Stimulated activated CD8-positive, alpha-beta memory T cell treated with anti-CD3 and anti-CD28 coated beads, Interleukin-4, amount 100 ng/mL, for 48 hours (primary cell): ENCODE measurements at regions not wholly inside any gene's neighbourhood (a gene's known extent, or its start where the extent isn't known, plus 50 kb on each side); places are given as distances from the start of the nearest gene placed in this dataset.

Experiments
- DNase-seq: peaks from one replicate; pipeline ENCODE4 v3.0.0-alpha.2; 2020

DNA sequence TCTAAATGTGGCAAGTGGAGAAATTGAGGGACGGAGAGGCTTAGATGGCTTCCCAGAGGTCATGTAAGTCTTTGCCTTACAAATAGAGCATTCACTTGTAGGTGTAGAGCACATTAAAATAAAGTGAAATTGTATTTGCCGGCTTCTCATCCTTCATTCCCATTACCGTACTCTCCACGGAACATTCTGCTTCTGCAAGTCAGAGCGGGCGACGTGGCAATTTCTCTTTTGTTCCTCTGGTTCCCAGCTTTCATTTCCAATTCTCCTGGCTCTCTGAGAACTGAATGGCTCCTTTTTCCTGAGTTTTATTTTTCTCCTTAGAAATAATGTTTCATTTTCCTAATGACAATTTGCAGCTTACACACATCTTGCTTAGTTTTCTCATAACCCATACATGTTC lies 51.3 kb upstream of the PFKP start:
- no peak for DNase-seq

GRCh38 chr10:3014968-3015367 lies 52.4 kb upstream of the PFKP start:
- DNase-seq: no peak

GRCh38 chr10:3012223-3012622 lies 55.1 kb upstream of the PFKP start:
- DNase-seq: no peak

- no peak for DNase-seq
Observed at GRCh38 chr10:3010816-3011460, 56.4 kb upstream of the PFKP start.

- DNase-seq: no peak
Observed at GRCh38 chr10:3010334-3010733, 57.0 kb upstream of the PFKP start.

DNA sequence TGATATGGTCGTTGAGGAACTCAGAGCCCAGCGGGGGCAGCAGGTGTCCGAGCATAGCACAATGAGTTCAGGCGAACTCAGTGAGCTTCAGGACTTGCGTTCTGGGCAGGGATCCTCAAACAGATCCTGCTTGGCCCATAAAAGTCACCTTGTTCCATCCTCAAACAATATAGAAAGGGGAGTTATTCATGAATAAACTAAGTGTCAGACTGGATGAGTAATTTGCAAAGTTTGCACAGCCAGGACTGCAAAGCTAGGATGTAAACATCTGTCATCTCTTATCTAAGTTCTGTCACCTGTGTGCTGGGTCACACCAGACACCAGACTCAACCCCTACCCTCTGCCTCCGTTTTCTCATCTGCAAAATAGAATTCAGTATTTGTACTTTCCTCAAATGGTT lies 58.0 kb upstream of the PFKP start:
- no peak for DNase-seq

- DNase-seq: no peak
Observed at GRCh38 chr10:3008518-3009195, 58.7 kb upstream of the PFKP start.

DNA sequence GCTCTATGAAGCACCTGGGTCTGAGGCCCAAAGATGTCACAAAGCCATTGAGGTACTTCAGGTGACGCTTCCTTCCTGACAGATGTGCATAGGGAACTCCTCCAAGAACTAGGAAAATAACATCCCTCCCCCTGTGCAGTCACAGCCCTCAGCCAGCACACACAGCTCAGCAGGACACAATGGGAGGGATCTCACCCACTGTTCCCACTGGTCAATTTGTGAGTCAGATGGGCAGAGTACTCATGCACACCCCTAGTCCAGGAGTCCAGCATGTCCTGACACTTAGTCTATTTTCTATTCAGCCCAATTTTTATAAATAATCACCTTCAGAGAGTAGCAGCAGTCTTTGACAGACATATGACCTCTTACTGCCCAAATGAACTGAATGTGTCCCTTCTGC lies 60.7 kb upstream of the PFKP start:
- no peak for DNase-seq

GRCh38 chr10:3006093-3006492 lies 61.3 kb upstream of the PFKP start:
- DNase-seq: no peak

- DNase-seq: no peak
Observed at GRCh38 chr10:3002304-3002703, 65.0 kb upstream of the PFKP start.

- DNase-seq: no peak
Observed at GRCh38 chr10:3000048-3000447, 67.3 kb upstream of the PFKP start.

GRCh38 chr10:2994221-2994961 lies 73.0 kb upstream of the PFKP start:
- no peak for DNase-seq

DNA sequence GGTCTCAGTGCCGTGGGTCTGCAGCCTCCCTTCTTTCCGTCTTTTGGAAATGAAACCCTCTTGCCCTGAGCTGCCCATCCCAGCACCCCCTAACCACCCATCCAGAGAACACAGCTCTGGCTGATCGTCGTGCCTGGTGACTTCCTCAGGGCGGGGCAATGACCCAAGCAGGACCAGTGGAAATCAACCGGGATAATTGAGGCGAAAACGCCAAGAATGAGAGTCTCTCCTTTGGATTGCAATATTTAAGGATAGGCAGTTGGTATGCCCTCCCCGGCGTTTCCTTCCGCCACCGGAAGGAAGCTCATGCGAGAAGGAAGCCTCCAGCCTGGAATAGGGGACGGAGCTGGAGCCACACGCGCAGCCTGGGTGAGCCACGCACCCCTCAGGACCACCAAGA lies 73.7 kb upstream of the PFKP start:
- no peak for DNase-seq

DNA sequence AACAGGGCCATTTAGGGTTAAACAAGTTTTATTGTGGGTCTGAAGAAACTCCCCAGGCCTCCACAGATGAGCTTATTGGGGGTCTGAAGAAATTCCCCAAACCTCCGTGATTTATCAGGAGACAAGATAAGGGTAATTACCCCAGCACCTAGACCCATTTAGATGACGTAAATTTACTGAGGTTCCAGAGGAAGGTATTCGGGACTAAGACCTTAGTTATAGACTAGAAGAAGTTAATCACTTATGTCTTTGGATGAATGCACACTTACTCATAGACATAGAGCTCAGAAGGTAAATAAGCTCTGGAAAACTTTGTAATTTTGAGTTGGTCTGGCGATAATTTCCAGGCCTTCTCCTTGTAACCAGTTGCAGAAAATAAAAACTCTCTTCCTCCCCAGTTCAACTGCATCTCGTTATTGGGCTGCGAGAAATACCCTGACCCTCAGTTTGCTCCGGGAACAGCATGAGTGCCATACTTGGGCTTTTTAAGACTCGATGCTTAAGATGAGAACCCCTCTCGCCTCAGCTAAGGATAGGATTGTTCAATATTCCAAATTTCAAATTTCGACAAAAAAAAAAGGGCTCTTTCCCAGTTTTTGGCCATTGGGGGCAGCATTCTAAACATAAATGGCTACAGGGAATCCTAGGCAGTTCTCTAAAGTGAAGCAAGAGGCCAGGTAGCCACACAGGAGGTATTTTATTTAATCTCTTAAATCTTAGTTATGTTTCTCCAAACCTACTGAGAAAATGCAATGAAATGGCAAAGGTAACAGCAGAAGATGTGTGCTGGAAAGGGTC lies 74.7 kb upstream of the PFKP start:
- no peak for DNase-seq

- DNase-seq: no peak
Observed at GRCh38 chr10:2990764-2991163, 76.6 kb upstream of the PFKP start.

GRCh38 chr10:2989292-2989947 lies 77.9 kb upstream of the PFKP start:
- no peak for DNase-seq

DNA sequence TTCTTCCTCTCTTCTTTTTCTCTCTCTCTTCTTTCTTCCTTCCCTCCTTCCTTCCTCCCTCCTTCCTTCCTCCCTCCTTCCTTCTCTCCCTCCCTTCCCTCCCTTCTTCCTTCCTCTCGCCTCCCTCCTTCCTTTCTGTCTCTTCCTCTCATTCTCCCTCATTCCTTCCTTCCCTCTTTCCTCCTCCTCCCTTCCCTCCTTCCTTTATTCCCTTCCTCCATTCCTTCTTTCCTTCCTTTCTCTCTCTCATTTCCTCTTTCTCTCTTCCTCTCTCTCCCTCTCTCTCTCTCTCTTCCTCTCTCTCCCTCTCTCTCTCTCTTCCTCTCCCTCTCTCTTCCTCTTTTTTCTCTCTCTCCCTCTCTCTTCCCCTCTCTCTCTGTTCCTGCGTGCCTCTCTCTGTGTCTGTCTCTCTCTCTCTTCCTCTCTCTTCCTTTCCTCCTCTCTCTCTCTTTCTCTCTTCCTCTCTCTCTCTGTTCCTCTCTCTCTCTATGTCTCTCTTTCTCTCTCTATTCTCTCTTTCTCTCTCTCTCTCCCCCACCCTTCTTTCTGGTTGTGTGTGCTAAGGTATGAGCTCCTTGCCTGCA lies 80.1 kb upstream of the PFKP start:
- DNase-seq: no peak

- no peak for DNase-seq
Observed at GRCh38 chr10:2986391-2986801, 81.0 kb upstream of the PFKP start.

GRCh38 chr10:2985729-2986232 lies 81.6 kb upstream of the PFKP start:
- no peak for DNase-seq

DNA sequence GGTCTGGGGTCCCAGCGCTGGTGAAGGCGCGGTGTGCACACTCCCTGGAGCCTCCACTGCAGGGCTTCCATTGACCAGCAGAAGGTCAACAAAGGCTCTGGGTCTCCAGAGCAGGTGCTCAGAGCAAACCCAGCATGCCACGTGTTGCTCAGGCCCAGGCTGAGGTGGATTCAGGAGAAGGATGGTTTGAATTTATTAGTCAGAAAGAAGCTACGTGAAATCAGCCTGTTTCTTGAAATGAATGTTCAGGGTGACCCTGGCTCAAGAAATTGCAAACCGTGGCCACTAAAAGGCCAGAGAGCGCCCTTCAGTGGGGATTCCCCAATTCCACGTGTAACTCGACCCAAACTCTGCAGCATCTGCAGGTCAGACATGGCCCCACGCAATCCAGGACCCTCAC lies 82.7 kb upstream of the PFKP start:
- DNase-seq: no peak

GRCh38 chr10:2982146-2982545 lies 85.2 kb upstream of the PFKP start:
- DNase-seq: no peak

DNA sequence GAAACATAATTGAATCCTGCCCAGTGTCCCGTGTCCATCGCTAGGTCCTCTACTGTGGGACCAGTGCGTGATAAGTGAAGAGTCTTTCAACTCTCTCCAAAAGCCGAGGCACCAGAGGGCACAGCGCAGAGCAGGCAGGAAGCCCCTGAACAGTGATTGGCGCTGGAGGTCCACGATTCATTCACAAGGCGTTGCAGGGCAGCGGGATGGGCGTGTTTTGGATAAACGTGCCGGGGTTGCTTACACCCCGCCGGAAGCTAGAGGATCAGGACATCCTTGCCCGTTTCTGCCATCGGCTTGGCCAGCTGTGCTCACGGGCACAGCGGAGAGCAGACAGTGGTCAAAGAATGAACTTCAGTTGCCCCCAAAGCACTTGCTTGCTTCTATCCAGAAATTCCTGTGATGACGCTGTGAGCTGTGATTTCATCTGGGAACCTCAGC lies 86.0 kb upstream of the PFKP start:
- DNase-seq: no peak
